K562 (cell line): ENCODE measurements at regions not wholly inside any gene's neighbourhood (a gene's known extent, or its start where the extent isn't known, plus 50 kb on each side); places are given as distances from the start of the nearest gene placed in this dataset.

Experiments used
- ATAC-seq: fragments of 200-7000 bp; cut with Tn5 transposase; 3 replicates; pipeline ENCODE4 v1.9.1; 2020; ENCODE audit warnings: moderate library complexity
- BruUV-seq: library from RNA; stranded (reverse); fragments of 400-500 nt; replicated peaks from 2 replicates; lab custom pipeline; 2021; lab: Mats Ljungman, UMichigan
- CTCF ChIA-PET: fragments of 300-600 bp; formaldehyde crosslinking; extraction: SDS; loops from one replicate; lab custom pipeline; 2021; ENCODE audit warnings: low intra/inter-chr PET ratio; lab: Yijun Ruan, JAX
- POLR2A ChIA-PET: fragments of 300-600, 350-650 bp; sonication (Branson Sonifier 250); formaldehyde crosslinking; extraction: SDS; loops from one replicate; lab custom pipeline; 2021; ENCODE audit warnings: antibody characterized with exemption, inconsistent platforms; lab: Yijun Ruan, JAX
- DNase-seq, 4 experiments: peaks; one replicate each; pipeline versions ENCODE4 v3.0.0 to v3.0.0-alpha.2; 2011 to 2018; ENCODE audit warnings: low spot score in 3 of 4, mixed read lengths in 3 of 4; ENCODE audit errors: extremely low read depth in 1 of 4
- FAIRE-seq: peaks from 2 replicates; lab custom pipeline; 2011; peaks lifted over from hg19 to GRCh38; lab: Jason Lieb, UNC
- H2AFZ ChIP-seq: 2 replicates; pipeline ENCODE4 v1.6.0; 2011; ENCODE audit warnings: low read depth, low read length, control low read depth, inconsistent platforms
- H3K27ac ChIP-seq: fragments of 200-600 bp; 3 replicates; pipeline ENCODE4 v1.8.0; 2011; ENCODE audit warnings: low read depth, mild to moderate bottlenecking, control low read depth, inconsistent platforms, low read length, moderate library complexity, mixed read lengths; ENCODE audit errors: extremely low read depth
- H3K27me3 ChIP-seq, 2 experiments: fragments of 300-600 bp in 1 of 2; 2 replicates in 1 of 2; 3 replicates in 1 of 2; pipeline versions ENCODE4 v1.6.0 to v1.8.0; 2011; ENCODE audit warnings: inconsistent platforms in 2 of 2, low read length in 2 of 2, mild to moderate bottlenecking in 1 of 2, mixed read lengths in 1 of 2, moderate library complexity in 1 of 2; ENCODE audit not compliant: control insufficient read depth in 2 of 2, insufficient read depth in 2 of 2
- H3K36me3 ChIP-seq: fragments of 300-600 bp; 3 replicates; pipeline ENCODE4 v1.8.0; 2011; ENCODE audit warnings: mild to moderate bottlenecking, low read length, inconsistent platforms; ENCODE audit not compliant: control insufficient read depth, insufficient read depth
- H3K4me1 ChIP-seq, 2 experiments: fragments of 200-600 bp in 1 of 2; replicated peaks in 1 of 2; 2 replicates in 1 of 2; 3 replicates in 1 of 2; pipeline versions ENCODE4 v1.5.1 to v1.8.0; 2011; ENCODE audit warnings: inconsistent platforms in 2 of 2, low read length in 2 of 2, mild to moderate bottlenecking in 1 of 2, mixed read lengths in 1 of 2, moderate library complexity in 1 of 2; ENCODE audit not compliant: control insufficient read depth in 2 of 2, insufficient read depth in 2 of 2
- H3K4me2 ChIP-seq: 2 replicates; pipeline ENCODE4 v1.6.1; 2011; ENCODE audit warnings: low read length, control low read depth, inconsistent platforms, mixed read lengths; ENCODE audit not compliant: insufficient read depth
- H3K4me3 ChIP-seq: fragments of 200-600 bp; sonication (generic), shearing (Covaris generic); 2 replicates; pipeline ENCODE4 v1.5.1; 2016; ENCODE audit warnings: control low read depth, inconsistent platforms
- H3K79me2 ChIP-seq: fragments of 200-600 bp; 3 replicates; pipeline ENCODE4 v1.8.0; 2011; ENCODE audit warnings: low read length, inconsistent platforms; ENCODE audit not compliant: control insufficient read depth, insufficient read depth
- H3K9ac ChIP-seq, 2 experiments: 2 replicates each; pipeline versions ENCODE4 v1.6.0 to v1.6.1; 2011; ENCODE audit warnings: low read depth in 2 of 2, low read length in 2 of 2, control low read depth in 1 of 2, inconsistent platforms in 1 of 2, mild to moderate bottlenecking in 1 of 2, mixed read lengths in 1 of 2; ENCODE audit not compliant: insufficient read depth in 1 of 2
- H3K9me1 ChIP-seq: one replicate; pipeline ENCODE4 v1.6.0; 2011; ENCODE audit warnings: inconsistent platforms, mild to moderate bottlenecking, low read length, moderate library complexity; ENCODE audit not compliant: control insufficient read depth, insufficient read depth
- H3K9me3 ChIP-seq: replicated peaks from 2 replicates; pipeline ENCODE4 v1.5.1; 2011; ENCODE audit warnings: low read depth, low read length, inconsistent platforms; ENCODE audit not compliant: control insufficient read depth, insufficient read depth
- H4K20me1 ChIP-seq: replicated peaks from 2 replicates; pipeline ENCODE4 v1.6.1; 2011; ENCODE audit warnings: low read length, inconsistent platforms, mixed read lengths; ENCODE audit not compliant: control insufficient read depth, insufficient read depth
- HNRNPUL1 ChIP-seq: fragments of 200-400 bp; formaldehyde crosslinking; IDR thresholded peaks from 2 replicates; pipeline ENCODE4 v1.6.1; 2017; ENCODE audit warnings: low read length
- SREBF1 ChIP-seq: fragments of 150-350 bp; IDR thresholded peaks from 2 replicates; pipeline ENCODE4 v1.6.1; 2014; ENCODE audit warnings: antibody characterized with exemption, low read depth, low read length, borderline replicate concordance
- ZKSCAN8 ChIP-seq: fragments of 200-800 bp; sonication (Bioruptor generic); IDR thresholded peaks from 2 replicates; pipeline ENCODE4 v1.6.1; 2016; ENCODE audit warnings: missing genetic modification characterization, missing compliant biosample characterization
- ZNF316 ChIP-seq: fragments of 450-650 bp; IDR thresholded peaks from 2 replicates; pipeline ENCODE4 v1.6.1; 2016
- WGBS: fragments of 100-300 bp; shearing (Covaris generic); methylation state at CpG from one replicate; pipeline ENCODE4 v1.1.6; 2016; ENCODE audit warnings: low coverage, mixed read lengths; ENCODE audit not compliant: insufficient coverage; ENCODE audit errors: missing lambda C conversion rate; 5-methylcytosine and 5-hydroxymethylcytosine counted together
- in situ Hi-C: fragments of 300-500 bp; cut with MboI; formaldehyde crosslinking; loops from 4 replicates; pipeline ENCODE4 v1.15.0; 2018; ENCODE audit warnings: inconsistent platforms, mixed read lengths
- intact Hi-C: fragments of 100-400 bp; cut with micrococcal nuclease; formaldehyde crosslinking; loops from 2 replicates; pipeline ENCODE4 v1.14.2; 2022

GRCh38 chr22:48322907-48323306 is 1504.8 kb downstream of the BRD1 start:
- intact Hi-C loops: no loop called here
- Histone ChIP-seq H3K4me3 (no peak overlapping the region), H3K36me3 (no peaks in the 10 kb centered on the region), H3K27me3 (no peaks in the 10 kb centered on the region), H3K79me2 (no peaks in the 10 kb centered on the region), H3K9ac (no peak overlapping the region), H2AFZ (no peak overlapping the region), H4K20me1 (peaks cover 4% of the 10 kb centered on the region; the same call in 1 of the 2 replicates), H3K4me1 (peaks cover 0 to 5% of the 10 kb centered on the region in 2 experiments; a peak in 1 of 5 replicates), H3K4me2 (no peak overlapping the region), H3K9me1 (no peaks in the 10 kb centered on the region), H3K9me3 (no peaks in the 10 kb centered on the region), H3K27ac (no peak overlapping the region)
- FAIRE-seq: no peak
- ChIA-PET POLR2A (no interaction called here), CTCF (no interaction called here)
- TF ChIP-seq ZNF316 (peak; percentile 3; the same call in 1 of the 2 replicates), ZKSCAN8 (CRISPR knock-in tag) (no peak), HNRNPUL1 (no peak)
- in situ Hi-C loops: no loop called here
- DNase-seq: no peak
- no peak for ATAC-seq
- 0% methylated on average over 2 of the region's 2 CpGs for whole genome bisulfite sequencing
- no TSS peak for BruUV-seq

GRCh38 chr22:48321986-48322545 is 1505.6 kb downstream of the BRD1 start:
- H3K4me1 ChIP-seq: peaks cover 0 to 5% of the 10 kb centered on the region in 2 experiments; a peak in 1 of 5 replicates
- CTCF ChIA-PET: no interaction called here
- no peak overlapping the region for H3K9ac ChIP-seq
- no peak overlapping the region for H3K27ac ChIP-seq
- DNase-seq (no peak), ATAC-seq (no peak), FAIRE-seq (no peak)
- H2AFZ ChIP-seq: no peak overlapping the region
- no peaks in the 10 kb centered on the region for H3K79me2 ChIP-seq
- H3K9me3 ChIP-seq: no peaks in the 10 kb centered on the region
- no peak overlapping the region for H3K4me3 ChIP-seq
- no peaks in the 10 kb centered on the region for H3K27me3 ChIP-seq
- no peaks in the 10 kb centered on the region for H3K36me3 ChIP-seq
- POLR2A ChIA-PET: no interaction called here
- no TSS peak for BruUV-seq
- TF ChIP-seq SREBF1: no peak
- in situ Hi-C loops: no loop called here
- H3K9me1 ChIP-seq: no peaks in the 10 kb centered on the region
- H4K20me1 ChIP-seq: peaks cover 4% of the 10 kb centered on the region; the same call in 1 of the 2 replicates
- WGBS: 0% methylated on average over 9 of the region's 9 CpGs
- intact Hi-C loops: no loop called here
- H3K4me2 ChIP-seq: no peak overlapping the region
